ENCODE measurements at regions not wholly inside any gene's neighbourhood (a gene's known extent, or its start where the extent isn't known, plus 50 kb on each side); places are given as distances from the start of the nearest gene placed in this dataset.

DNA sequence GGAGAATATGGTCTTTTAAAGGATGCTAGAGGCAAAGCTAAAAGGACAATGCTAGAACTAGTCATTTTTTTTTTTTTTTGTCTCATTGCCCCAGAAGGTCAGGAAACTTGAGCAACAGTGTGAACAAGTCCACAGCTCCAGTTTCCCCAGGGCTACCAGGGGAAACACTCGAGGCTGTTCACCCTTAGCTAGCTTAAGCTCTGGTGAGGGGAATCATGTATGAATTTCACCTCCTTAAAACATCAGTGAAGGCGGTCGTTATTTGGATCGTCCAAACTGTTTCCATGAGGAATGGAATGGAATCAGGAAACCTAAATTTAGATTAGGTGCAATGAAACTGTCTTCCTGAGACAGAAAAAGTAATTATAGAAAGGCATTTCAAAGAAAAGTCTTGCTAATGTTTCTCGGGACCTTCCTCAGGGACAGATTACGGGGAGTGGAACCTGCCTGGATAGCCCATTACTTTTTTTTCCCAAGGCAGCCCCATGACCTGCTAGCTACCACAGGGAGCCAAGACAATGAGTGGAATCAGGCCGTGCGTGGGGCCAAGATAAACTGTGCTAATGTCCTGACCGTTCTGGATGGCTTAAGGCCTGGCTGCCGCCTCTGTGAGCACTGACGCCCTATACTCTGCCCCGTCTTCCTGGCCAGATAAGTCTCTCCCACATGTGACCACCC is 164.8 kb upstream of the SGK1 start:
- DNase-seq (ENCODE audit: low spot score), result no peak

DNA sequence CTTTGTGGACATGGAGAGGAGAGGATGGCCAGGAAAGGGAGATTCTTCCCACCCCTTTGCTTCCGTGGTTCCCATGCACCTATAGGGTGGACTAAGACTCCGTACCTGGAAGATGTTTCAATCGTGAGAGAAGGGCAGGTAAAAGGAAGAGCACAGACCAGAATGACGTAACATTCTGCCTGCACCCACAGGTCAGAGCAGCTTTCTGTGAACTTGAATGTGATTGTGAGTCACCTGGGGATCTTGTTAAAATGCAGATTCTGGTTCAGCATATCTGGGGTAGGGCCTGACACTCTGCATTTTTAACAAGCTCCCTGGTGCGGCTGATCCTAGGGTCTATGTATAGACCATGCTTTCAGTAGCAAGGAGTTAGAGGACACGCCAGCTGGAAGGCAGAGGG is 164.1 kb upstream of the SGK1 start:
- no peak for DNase-seq (ENCODE audit: low spot score)

DNA sequence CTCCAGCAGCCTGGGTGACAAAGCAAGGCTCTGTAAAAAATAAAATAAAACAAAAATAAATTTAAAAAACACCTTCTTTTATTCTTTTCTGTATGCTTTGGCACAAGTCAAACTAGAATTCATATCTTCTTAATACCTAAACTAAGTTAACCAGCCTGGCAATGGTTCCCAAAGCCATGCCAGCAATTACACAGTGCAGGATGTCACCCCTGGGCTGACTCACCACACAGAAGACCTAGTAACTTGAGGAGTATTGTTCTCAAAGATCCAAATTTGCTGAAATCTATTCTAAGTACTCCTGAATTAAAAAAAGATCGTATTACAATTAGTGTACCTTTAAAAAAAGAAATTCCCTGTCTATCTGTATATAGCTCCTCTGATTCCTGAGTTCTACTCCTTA is 162.7 kb upstream of the SGK1 start:
- no peak for DNase-seq (ENCODE audit: low spot score)

DNA sequence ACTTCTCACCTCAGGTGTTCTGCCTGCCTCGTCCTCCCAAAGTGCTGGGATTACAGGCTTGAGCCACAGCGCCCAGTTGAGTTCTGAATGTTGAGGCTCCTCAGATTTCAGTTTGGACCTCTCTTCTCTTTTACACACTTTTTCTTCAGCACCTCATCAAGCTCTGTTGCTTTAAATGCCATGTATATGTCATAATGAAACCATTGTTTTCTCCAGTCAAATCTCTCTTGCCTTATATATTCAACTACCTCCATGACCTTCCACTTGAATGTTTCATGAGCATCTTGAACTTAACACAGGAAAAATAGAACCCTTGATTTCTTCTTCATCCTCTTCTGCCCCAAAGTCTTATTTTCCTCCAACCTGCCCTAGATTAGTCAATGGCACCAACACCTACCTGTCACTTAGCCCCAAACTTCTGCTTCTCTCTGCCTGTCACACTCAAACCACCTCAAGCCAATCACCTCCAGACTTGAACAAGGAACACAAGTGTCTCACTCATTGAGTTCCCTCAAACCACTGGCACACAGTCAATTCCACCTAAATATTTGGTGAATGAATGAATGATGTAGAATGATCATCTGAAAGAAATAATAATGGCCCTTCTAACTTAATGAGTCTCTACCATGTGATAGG is 161.0 kb upstream of the SGK1 start:
- DNase-seq (ENCODE audit: low spot score), result no peak

DNA sequence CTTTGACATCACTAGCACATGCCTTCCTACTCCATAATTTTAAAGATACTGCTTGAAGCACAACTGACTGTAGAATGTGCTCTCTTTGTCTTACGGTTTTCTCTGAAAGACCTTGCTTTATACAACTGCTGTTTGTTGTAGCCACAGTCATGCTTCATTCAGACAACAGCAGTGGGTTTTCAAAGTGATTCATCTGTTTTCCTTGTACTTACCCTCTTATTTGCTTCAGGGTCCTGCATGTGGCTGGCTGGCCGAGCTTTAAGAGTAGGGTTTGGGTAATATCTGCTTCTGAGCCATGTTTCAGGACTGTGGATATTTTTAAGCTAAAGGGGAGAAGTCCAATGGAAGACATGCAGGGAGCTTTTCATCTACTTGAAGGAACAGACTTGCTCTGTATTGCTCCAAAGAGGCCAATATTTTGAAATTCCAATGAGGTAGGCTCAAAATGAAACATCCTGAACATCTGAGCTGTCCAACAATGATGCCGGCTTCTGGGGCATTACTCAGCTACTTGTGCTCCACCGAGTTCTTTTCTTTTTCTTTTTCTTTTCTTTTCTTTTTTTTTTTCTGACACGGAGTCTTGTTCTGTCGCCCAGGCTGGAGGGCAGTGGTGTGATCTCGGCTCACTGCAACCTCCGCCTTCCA is 160.2 kb upstream of the SGK1 start:
- DNase-seq (ENCODE audit: low spot score), result no peak

DNA sequence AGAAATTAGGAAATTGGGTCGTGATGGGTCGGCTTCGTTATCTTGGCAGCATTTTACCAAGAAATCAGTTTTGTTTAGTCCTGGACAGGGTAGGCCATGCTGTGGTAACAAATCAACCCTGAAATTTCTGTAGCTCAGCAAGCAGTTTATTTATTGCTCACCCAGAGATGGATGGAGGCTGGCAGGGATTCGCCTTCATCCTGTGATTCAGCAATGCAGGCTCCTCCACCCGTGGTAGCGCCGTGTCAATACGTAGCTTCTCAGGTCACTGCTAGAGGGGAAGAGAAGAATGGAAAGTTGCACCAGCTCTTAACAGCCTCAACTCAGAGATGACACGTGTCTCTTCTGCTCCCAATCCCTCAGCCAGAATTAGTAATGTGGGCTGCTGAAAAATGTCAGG is 157.0 kb upstream of the SGK1 start:
- no peak for DNase-seq (ENCODE audit: low spot score)

DNA sequence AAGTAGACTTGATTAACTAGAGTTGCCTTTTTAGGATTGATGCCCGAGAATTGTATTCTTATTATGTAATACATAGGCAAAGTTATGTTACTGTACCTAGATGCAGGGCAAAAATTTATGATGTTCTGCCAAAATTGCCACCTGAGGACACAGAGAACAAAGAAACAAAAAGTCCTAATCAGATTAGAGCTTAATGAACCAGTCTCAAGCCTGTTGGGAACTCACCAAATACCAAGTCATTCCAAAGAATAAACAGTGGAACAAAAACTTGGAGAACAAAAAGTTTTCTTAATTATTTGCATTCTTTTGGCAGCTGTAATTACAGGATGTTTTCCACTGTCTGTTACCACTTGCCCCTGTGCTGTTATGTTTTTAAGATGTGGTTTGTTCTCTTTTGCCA is 154.7 kb upstream of the SGK1 start:
- DNase-seq (ENCODE audit: low spot score), result no peak

DNA sequence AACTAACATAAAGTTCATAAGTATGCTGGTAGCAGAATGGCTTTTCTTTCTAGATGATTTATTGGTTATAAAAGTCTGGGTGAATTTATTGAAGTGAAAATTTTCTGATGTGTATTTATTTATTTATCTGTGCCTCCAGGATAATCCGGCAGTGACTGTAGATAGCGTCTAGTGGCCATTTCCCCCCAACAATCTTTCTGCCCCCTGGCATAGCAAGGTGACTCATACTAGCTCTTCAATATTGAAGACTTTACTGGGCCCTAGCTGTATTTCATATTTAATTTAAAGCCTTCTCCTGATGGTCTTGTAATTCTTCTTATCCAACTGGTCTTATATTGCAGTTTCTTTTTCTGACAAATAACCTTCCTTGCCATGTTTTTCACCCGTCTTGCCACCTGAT is 154.1 kb upstream of the SGK1 start:
- no peak for DNase-seq (ENCODE audit: low spot score)

DNA sequence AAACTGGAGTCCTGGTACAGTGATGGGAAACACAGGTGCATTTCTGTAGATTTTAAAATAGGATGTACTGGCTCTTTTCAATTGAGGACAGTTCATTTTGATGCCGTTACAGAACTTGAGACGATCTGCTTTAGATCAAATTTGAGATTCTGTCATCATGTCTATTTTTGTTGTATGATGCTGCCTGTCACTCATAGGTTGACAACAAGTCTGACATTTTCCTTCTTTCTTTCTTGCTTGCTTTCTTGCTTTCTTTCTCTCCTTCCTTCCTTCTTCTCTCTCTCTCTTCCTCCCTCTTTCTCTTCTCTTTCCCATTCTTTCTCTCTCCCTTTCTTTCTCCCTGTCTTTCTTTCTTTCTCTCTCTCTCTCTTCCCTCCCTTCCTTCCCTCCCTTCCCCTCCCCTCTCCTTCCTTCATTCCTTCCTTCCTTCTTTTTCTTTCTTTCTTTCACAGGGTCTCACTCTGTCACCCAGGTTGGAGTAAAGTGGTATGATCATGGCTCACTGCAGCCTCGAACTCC is 152.6 kb upstream of the SGK1 start:
- no peak for DNase-seq (ENCODE audit: low spot score)

DNA sequence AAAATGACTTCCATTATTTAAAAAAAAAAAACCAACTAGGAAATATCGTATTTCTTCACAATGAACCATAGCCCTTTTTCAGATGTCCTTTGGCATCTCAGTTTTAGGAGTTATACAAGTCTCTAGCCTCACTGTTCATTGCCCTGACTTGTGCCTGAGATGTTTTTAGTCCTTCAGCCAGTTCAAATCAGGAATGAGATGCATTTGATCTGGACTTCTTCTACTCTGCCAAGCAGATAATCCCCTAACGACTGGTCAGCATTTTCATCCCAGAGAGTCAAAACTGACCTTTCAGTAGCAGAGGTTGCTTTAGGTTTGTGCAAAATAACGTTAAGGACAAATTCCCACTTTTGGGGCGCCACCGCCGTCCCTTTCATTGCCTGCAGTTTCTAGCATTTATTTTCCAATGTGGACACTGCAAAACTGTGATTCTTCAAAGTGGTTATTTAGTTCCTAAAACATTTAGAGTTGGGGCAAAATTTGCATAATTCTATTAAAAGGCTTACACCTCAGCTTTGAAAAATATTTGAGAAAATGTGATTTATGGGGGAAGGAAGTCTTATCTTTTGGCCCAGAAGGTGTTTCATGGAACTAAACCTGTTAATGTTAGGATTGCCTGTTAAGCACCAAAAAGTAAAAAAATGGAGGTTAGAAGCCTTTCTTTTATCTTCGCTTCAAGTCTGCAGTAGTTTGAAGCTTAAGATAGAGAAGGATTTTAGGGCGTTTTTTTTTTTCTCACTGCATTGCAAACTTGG is 152.0 kb upstream of the SGK1 start:
- no peak for DNase-seq (ENCODE audit: low spot score)

DNA sequence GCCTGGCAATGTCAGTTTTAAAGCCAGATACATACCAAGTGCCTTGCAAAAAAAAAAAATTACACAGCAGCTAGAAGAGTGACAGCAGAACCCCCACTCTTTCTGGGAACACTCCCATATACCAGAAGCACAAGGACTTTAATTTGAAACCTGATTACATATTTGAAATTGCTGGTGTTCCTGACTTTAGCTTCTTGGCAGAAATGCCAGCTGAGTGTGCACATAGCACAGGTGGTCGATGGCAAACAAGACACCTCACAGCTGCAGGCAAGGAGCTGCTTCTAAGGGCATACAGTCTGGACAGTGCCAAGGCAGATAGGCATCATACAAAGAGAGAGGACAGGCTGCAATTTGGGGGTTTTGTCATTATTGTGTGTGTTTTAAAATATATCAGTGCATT is 150.7 kb upstream of the SGK1 start:
- no peak for DNase-seq (ENCODE audit: low spot score)

DNA sequence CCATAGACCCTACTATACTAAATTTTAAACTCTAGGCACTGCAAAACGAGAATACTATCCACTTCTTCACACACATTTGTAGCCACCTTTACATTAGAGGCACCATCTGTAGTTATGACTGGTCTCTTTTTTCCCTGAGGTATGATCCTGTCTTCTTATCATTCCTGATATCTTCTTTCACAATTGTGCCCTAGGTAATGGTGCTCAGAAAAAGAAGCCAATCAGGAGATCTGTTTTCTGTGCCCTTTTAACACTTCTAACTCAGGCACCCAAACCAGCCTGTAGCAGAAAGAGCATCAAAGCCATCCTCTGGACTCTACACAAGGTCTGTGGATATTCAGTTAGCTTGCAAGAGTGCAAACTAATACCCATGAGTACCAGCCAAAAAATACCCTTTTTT is 149.7 kb upstream of the SGK1 start:
- no peak for DNase-seq (ENCODE audit: low spot score)

DNA sequence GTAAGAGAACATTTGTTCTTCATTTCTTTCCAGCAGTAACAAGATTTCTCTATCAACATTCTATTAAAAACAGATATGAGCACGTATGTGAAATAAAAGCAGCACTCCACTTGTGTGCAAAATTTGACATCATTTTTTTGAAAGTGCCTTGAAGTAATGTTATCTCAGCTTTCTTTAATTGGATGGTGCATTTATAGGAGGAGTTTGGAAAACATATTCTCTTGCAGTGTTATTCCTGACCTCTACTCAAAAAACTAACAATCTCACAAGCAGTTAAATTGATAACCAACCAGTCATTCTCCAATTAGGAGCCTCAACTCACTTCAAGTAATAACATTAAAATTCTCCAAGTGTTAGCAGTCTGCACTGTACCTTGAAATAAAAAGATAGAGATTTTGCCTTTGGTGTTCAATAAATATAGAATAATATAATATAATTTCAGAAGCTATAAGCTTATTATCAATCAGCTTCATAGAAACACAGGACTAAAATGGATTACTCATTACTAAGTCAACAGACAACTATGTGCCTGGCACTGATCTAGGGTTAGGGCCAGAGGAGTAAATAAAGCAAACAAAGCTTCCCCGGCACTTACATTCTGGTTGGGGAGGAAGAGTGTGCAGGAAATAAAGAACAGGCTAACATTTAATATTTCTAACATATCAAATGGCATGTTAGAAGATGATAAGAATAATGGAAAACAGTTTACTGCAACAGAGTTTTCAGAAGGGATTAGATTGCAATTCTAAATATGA is 149.0 kb upstream of the SGK1 start:
- DNase-seq (ENCODE audit: low spot score), result no peak

DNA sequence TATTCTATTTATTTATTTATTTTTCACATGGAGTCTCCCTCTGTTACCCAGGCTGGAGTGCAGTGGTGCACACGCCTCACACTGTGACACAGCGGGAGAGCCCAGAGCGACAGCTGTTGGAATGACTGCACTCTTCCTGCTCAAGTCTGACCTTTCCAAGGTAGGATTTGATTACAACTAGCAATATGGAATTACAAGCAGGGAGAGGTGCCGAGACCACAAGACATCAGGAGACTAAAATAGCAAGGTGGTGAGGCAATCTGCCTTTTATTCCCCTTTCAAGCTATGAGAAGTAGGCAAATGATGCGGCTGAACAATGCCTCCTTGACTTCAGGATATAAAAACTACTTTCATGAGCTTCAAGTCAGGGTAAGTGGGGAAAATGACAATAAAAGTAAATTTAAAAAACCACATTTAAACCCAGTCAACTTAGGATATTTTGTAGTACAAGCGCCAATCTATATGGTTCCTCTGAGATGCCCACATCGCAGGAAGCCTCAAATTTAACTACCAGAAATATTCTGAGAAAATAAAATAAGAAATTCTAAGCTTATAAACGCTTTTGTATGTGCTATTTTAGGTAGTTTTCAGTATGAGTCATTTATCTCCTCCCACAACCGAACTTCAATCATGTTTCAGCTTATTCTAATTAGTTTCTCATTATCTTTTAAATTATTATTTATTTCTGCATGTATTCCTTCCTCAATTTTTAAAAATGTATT is 146.9 kb upstream of the SGK1 start:
- DNase-seq (ENCODE audit: low spot score), result no peak

DNA sequence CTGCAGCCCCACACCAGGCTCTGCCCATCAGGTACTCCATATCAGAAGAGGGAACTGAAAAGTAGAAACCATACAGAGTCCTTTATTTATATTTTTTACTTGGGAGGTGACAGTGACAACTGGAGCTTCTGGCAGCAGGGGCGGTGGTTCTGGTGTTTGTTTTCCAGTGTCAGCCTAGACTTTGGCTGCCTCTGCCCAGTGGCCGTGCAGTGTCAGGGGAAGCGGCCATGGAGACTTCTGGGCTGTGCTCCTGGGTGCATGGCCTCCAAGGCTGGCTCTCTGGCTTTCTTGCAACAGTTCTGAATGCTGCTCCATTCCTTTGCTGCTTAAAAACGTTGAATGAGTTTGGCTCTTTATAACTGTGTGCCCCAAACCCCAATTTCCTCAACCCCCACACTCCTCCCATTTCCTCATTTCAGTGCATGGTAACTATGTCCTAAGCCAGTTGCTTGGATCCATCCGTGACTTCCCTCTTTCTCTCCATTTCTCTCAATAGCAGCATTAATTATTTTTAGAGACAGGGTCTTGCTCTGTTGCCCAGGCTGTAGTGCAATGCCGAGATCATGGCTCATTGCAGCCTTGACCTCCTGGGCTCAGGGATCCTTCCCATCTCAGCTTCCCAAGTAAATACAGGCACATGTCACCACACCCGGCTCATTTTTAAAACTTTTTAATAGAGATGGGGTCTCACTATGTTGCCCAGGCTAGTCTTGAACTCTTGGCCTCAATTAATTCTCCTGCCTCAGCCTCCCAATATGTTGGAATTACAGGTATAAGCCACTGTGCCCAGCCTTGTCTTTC is 141.1 kb upstream of the SGK1 start:
- no peak for DNase-seq (ENCODE audit: low spot score)

DNA sequence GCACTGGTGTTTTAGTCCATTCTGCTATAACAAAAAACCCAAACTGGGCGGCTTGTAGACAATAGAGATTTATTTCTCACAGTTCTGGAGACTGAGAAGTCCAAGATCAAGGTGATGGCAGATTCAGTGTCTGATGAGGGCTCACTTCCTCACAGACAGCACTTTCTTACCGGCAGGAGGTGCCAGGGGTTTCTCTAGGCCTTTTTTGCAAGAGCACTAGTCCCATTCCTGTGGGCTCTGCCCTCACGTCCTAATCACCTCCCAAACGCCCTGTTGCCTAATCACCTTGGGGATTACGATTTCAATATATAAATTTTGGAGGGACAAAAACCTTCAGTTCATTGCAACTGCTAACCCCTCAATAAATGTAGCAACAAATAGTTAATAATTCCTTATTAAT is 140.0 kb upstream of the SGK1 start:
- no peak for DNase-seq (ENCODE audit: low spot score)

DNA sequence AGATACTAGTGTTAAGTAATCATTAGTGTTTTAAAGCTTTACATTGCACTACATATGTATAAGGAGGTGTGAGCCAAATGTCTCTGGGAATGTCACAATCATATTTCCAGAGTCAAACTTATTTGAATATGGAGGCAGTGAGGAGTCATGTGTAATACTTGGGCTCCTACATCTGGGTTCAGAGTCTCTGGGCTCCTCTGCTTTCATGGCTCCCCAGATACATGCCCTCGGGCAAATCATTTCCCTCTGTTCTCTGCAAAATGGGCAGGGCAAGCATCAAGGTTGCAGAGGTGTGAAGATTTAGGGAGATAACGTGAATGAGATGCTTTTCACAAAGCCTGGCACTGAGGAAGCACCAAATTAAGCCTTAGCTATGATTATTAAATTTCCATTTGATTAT is 138.3 kb upstream of the SGK1 start:
- DNase-seq (ENCODE audit: low spot score), result no peak

DNA sequence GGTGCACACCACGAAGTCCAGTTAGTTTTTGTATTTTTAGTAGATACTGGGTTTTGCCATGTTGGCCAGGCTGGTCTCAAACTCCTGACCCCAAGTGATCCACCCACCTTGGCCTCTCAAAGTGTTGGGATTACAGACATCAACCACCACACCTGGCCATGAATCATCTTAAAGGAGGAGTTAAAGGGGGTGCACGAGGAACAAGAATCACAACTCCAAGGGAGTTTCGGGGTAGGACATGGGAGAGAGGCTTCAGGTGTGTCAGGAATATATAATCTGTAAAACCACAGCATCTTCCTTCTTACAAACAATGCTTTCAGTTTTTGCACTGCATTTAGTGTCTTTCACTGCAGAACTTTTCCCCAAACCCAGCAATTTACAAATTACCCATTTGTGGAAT is 137.4 kb upstream of the SGK1 start:
- DNase-seq (ENCODE audit: low spot score), result no peak

DNA sequence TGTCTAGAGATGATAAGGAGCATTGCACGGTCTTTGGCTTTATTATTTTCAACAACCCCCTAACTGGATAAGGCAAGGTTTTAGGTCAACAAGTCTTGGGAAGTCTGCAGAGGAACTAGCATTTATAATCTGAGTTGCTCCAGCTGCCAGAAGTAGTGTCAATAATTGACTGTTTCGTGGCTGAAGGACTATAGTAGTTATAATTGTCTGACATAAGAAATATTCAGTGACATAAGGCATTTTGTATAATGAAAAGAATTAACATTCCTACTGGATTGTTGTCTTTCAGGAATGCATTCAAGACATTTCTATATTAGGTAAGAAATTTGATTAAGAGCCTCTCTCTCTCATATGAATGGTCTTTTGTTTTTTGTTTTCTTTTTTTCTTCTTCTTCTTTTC is 136.9 kb upstream of the SGK1 start:
- DNase-seq (ENCODE audit: low spot score), result no peak

DNA sequence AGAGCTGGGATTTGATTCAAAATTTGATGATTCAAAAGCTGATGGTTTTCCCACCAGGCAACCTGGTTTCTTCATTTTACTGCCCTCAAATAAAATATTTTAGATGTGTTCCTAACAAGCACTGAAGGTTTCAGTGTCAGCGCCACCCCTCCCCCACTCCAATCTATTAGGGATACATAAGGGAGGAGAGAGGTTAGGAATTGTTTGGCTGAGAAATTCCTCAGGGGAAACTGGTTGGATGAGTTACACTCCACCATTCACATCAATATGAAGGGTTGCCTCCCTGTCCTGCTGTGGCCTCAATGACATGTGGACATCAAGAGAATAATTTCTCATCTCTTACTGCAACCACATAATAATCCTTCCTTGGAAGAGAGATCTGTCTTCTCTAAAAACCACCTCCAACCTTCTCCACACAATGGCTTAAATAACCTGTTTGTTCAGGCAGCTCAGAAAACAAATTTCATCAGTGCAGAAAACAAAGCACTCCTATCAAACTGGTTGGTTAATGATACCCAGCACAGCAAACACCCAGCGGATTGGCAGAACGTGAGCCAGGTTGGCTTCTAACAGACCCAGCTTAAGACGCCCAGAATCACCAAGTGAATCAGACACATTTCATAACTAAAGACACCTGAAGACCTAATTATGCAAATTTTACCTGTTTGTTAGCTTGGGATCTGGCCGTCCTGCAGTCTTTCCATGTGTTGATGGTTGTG is 136.0 kb upstream of the SGK1 start:
- no peak for DNase-seq (ENCODE audit: low spot score)

Data from LoVo (cell line).